HUES64 (cell line): ENCODE measurements at regions not wholly inside any gene's neighbourhood (a gene's known extent, or its start where the extent isn't known, plus 50 kb on each side); places are given as distances from the start of the nearest gene placed in this dataset.

Experiments used
- H3K27ac ChIP-seq: 2 replicates; pipeline ENCODE4 v1.7.0; 2013; ENCODE audit warnings: low read depth, low read length, inconsistent platforms
- H3K27me3 ChIP-seq: 2 replicates; pipeline ENCODE4 v1.6.1; 2013; ENCODE audit warnings: mild to moderate bottlenecking, low read length; ENCODE audit not compliant: insufficient read depth
- H3K36me3 ChIP-seq: 2 replicates; pipeline ENCODE4 v1.6.1; 2013; ENCODE audit warnings: mild to moderate bottlenecking, low read length; ENCODE audit not compliant: insufficient read depth
- H3K4me1 ChIP-seq: 2 replicates; pipeline ENCODE4 v1.6.1; 2013; ENCODE audit warnings: mild to moderate bottlenecking, low read length, moderate library complexity; ENCODE audit not compliant: insufficient read depth
- H3K4me3 ChIP-seq: 2 replicates; pipeline ENCODE4 v1.5.1; 2013; ENCODE audit warnings: mild to moderate bottlenecking, low read length, moderate library complexity
- H3K9ac ChIP-seq: 2 replicates; pipeline ENCODE4 v1.6.1; 2013; ENCODE audit warnings: mild to moderate bottlenecking, low read depth, low read length
- H3K9me3 ChIP-seq: 2 replicates; pipeline ENCODE4 v1.6.1; 2013; ENCODE audit warnings: low read depth, low read length; ENCODE audit not compliant: insufficient read depth
- WGBS: fragments of 150-250, 120-280 bp; methylation state at CpG from one replicate; pipeline ENCODE4 v1.1.7; 2013; ENCODE audit warnings: missing lambda C conversion rate; 5-methylcytosine and 5-hydroxymethylcytosine counted together

GRCh38 chr6:54991761-54992330 is 145.3 kb downstream of the FAM83B start:
- Histone ChIP-seq H3K36me3 (no peaks in the 10 kb centered on the region), H3K9me3 (no peaks in the 10 kb centered on the region), H3K27ac (no peak overlapping the region), H3K9ac (no peak overlapping the region), H3K27me3 (no peaks in the 10 kb centered on the region), H3K4me1 (peaks cover 4% of the 10 kb centered on the region; the same call in 1 of the 2 replicates), H3K4me3 (no peak overlapping the region)
- WGBS = 89% methylated on average over 1 of the region's 1 CpG

DNA sequence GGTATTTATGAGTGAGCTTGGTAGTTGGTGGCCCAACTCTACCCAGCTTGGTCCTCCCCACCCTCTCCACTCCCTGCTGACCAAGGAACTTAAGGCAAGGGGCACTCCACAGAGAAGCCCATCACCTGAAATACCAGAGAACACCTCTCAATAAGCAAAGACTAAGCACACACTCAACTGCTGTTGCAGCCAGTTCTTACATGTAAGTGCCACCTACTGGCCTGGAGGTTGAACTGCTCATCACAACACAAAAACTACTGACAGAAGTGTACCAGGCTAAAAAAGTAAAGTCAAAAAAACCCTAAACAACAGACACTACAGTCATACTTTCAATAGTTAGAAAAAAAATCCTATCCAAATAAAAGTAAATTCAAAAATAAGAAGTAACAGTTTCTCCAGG is 146.2 kb downstream of the FAM83B start:
- H3K4me1 ChIP-seq = peaks cover 4% of the 10 kb centered on the region; the same call in 1 of the 2 replicates
- no peak overlapping the region for H3K4me3 ChIP-seq
- no peaks in the 10 kb centered on the region for H3K27me3 ChIP-seq
- no peaks in the 10 kb centered on the region for H3K9me3 ChIP-seq
- H3K9ac ChIP-seq = no peak overlapping the region
- H3K36me3 ChIP-seq = no peaks in the 10 kb centered on the region
- no peak overlapping the region for H3K27ac ChIP-seq

- H3K27me3 ChIP-seq = no peaks in the 10 kb centered on the region
- H3K9ac ChIP-seq = no peak overlapping the region
- no peaks in the 10 kb centered on the region for H3K9me3 ChIP-seq
- H3K27ac ChIP-seq = no peak overlapping the region
- H3K36me3 ChIP-seq = no peaks in the 10 kb centered on the region
- no peak overlapping the region for H3K4me3 ChIP-seq
- H3K4me1 ChIP-seq = peaks cover 4% of the 10 kb centered on the region; the same call in 1 of the 2 replicates
- WGBS = 94% methylated on average over 4 of the region's 4 CpGs
Measured at GRCh38 chr6:54993294-54993693, 146.7 kb downstream of the FAM83B start.

DNA sequence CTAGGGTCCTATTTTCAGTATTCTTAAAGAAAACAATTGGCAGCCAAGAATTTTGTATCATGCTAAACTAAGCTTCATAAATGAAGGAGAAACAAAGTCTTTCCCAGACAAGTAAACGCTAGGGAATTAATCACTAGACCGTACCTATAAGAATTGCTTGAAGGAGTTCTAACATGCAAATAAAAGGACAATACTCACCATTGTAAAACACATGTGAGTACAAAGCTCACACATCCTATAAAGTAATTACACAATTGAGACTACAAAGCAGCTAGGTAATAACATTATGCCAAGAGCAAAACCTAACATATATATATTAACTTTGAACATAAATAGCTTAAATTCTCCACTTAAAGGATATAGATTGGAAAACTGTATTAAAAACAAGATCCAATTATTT is 147.4 kb downstream of the FAM83B start:
- WGBS = 93% methylated on average over 2 of the region's 2 CpGs
- Histone ChIP-seq H3K27me3 (no peaks in the 10 kb centered on the region), H3K9me3 (no peaks in the 10 kb centered on the region)

GRCh38 chr6:54998576-54998975 is 152.0 kb downstream of the FAM83B start:
- no peak overlapping the region for H3K27ac ChIP-seq
- WGBS = 92% methylated on average over 3 of the region's 3 CpGs

More for the DNA sequence above, 147.4 kb downstream of the FAM83B start:
- H3K9ac ChIP-seq = no peak overlapping the region
- H3K27ac ChIP-seq = no peak overlapping the region
- H3K36me3 ChIP-seq = no peaks in the 10 kb centered on the region
- H3K4me1 ChIP-seq = no peaks in the 10 kb centered on the region
- H3K4me3 ChIP-seq = no peak overlapping the region

GRCh38 chr6:55003719-55004430 is 157.3 kb downstream of the FAM83B start:
- whole genome bisulfite sequencing = 93% methylated on average over 4 of the region's 4 CpGs
- H3K36me3 ChIP-seq = no peaks in the 10 kb centered on the region

More at GRCh38 chr6:54998576-54998975, 152.0 kb downstream of the FAM83B start:
- Histone ChIP-seq H3K27me3 (no peaks in the 10 kb centered on the region), H3K9me3 (no peaks in the 10 kb centered on the region), H3K4me3 (no peak overlapping the region), H3K36me3 (no peaks in the 10 kb centered on the region), H3K9ac (no peak overlapping the region), H3K4me1 (no peaks in the 10 kb centered on the region)

GRCh38 chr6:55009131-55009530 is 162.6 kb downstream of the FAM83B start:
- Histone ChIP-seq H3K4me1 (no peaks in the 10 kb centered on the region), H3K27me3 (no peaks in the 10 kb centered on the region), H3K9me3 (no peaks in the 10 kb centered on the region), H3K4me3 (no peak overlapping the region), H3K27ac (no peak overlapping the region), H3K9ac (no peak overlapping the region), H3K36me3 (no peaks in the 10 kb centered on the region)
- WGBS = 72% methylated on average over 8 of the region's 8 CpGs

More at GRCh38 chr6:55003719-55004430, 157.3 kb downstream of the FAM83B start:
- no peaks in the 10 kb centered on the region for H3K4me1 ChIP-seq
- no peak overlapping the region for H3K27ac ChIP-seq
- no peaks in the 10 kb centered on the region for H3K27me3 ChIP-seq
- no peak overlapping the region for H3K9ac ChIP-seq
- no peak overlapping the region for H3K4me3 ChIP-seq
- no peaks in the 10 kb centered on the region for H3K9me3 ChIP-seq

DNA sequence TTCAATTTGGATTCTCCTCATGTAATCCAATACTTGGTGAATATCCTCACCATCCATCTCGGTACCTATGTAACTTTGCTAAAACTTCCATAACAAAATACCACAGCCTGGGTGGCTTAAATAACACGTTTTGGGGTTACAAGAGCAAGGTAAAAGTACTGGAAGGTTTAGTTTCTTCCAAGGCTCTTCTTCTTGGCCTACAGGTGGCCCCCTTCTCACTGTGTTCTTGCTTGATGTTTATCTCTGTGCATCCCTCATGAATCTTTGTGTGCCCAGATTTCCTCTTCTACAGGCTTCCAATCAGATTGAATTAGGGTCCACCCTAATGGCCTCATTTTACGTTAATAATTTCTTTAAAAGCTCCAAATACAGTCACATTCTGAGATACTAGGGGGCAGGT is 163.3 kb upstream of the HCRTR2 start:
- H3K9ac ChIP-seq = no peak overlapping the region
- H3K36me3 ChIP-seq = no peaks in the 10 kb centered on the region
- 73% methylated on average over 3 of the region's 3 CpGs for whole genome bisulfite sequencing
- H3K27me3 ChIP-seq = no peaks in the 10 kb centered on the region
- no peaks in the 10 kb centered on the region for H3K4me1 ChIP-seq
- H3K27ac ChIP-seq = no peak overlapping the region
- no peak overlapping the region for H3K4me3 ChIP-seq
- no peaks in the 10 kb centered on the region for H3K9me3 ChIP-seq

DNA sequence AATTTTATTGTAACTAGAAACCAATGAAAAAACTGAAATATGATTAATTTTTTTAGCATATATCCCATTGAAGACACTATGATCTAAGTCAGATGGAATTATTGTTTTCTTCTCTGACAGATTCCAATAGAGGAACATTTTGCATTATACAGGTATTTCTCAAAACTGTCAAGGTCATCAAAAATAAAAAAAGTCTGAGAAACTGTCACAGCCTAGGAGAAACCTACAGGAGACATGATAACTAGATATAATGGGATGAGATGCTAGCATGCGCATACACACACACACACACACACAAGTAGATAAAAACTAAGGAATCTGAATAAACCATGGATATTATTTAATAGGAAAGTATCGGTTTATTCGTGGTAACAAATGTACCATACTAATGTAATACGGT is 161.9 kb upstream of the HCRTR2 start:
- Histone ChIP-seq H3K27ac (no peak overlapping the region), H3K27me3 (no peaks in the 10 kb centered on the region), H3K36me3 (no peaks in the 10 kb centered on the region), H3K4me3 (no peak overlapping the region), H3K9ac (no peak overlapping the region), H3K9me3 (no peaks in the 10 kb centered on the region), H3K4me1 (no peaks in the 10 kb centered on the region)
- no CpG with 5 or more reads among the region's 4 CpGs for WGBS

GRCh38 chr6:55014321-55015088 is 159.8 kb upstream of the HCRTR2 start:
- no peaks in the 10 kb centered on the region for H3K9me3 ChIP-seq
- H3K27me3 ChIP-seq = no peaks in the 10 kb centered on the region
- H3K9ac ChIP-seq = no peak overlapping the region
- no peak overlapping the region for H3K27ac ChIP-seq
- no CpG with 5 or more reads among the region's 1 CpG for WGBS
- no peaks in the 10 kb centered on the region for H3K4me1 ChIP-seq
- H3K36me3 ChIP-seq = no peaks in the 10 kb centered on the region
- H3K4me3 ChIP-seq = no peak overlapping the region

- Histone ChIP-seq H3K9ac (no peak overlapping the region), H3K9me3 (no peaks in the 10 kb centered on the region), H3K4me1 (no peaks in the 10 kb centered on the region), H3K27me3 (no peaks in the 10 kb centered on the region), H3K4me3 (no peak overlapping the region), H3K36me3 (no peaks in the 10 kb centered on the region), H3K27ac (no peak overlapping the region)
- WGBS = 75% methylated on average over 1 of the region's 1 CpG
Measured at GRCh38 chr6:55016261-55016660, 158.1 kb upstream of the HCRTR2 start.
